ENCODE measurements at regions not wholly inside any gene's neighbourhood (a gene's known extent, or its start where the extent isn't known, plus 50 kb on each side); places are given as distances from the start of the nearest gene placed in this dataset.

- TF ChIP-seq CTCF (IDR thresholded peaks at IDR 0.05) (no peak), POLR2A (IDR thresholded peaks at IDR 0.05) (no peak)
Observed at GRCh38 chr2:206850369-206850768, 85.0 kb downstream of the FASTKD2 start.
